Mammary epithelial cell (primary cell): ENCODE measurements at regions not wholly inside any gene's neighbourhood (a gene's known extent, or its start where the extent isn't known, plus 50 kb on each side); places are given as distances from the start of the nearest gene placed in this dataset.

Experiments used
- CTCF ChIP-seq, 2 donors: IDR thresholded peaks in 1 of 2; conservative IDR thresholded peaks in 1 of 2; 2 replicates each; pipeline ENCODE4 v1.5.1; 2011 to 2012; ENCODE audit warnings: inconsistent platforms in 2 of 2, low read length in 2 of 2, mild to moderate bottlenecking in 2 of 2, control low read depth in 1 of 2, low read depth in 1 of 2; ENCODE audit not compliant: insufficient read depth in 1 of 2; ENCODE audit errors: extremely low read depth in 1 of 2
- EZH2 ChIP-seq: IDR thresholded peaks from 2 replicates; pipeline ENCODE4 v1.6.1; 2012; ENCODE audit warnings: low read length, inconsistent platforms, borderline replicate concordance

DNA sequence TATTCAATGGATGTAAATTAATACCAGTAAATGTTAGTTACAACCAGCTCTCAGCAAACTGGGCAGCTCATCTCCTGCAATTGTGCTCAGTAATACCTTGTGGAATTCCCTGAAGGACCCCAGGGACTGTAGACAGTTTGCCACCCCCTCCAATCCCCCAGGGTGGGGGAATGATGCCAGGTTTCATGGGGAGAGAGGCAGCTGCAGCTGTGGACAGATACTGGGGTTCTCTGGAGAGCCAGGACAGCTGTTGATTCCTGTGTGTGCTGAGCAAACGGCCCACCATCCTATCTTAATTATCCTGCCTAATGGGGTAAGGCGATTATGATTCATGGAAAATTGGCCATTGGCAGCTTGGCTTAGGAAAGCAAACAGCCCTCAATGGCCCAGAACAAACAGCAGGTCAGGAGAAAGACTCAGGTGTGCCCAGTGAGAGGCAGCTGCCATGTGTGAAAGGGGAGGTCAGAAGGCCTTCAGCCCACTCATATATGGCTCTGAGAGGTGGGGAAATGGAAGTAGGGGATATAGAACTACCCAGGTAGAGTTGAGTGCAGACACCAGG is 148.9 kb upstream of the CTTNBP2NL start:
- TF ChIP-seq CTCF (conservative IDR thresholded peaks at IDR 0.05 in 1 of 2, IDR thresholded peaks at IDR 0.05 in 1 of 2; ENCODE audit: extremely low read depth in 1 of 2, insufficient read depth in 1 of 2, low read depth in 1 of 2, low read length in 2 of 2) = no peak
- TF ChIP-seq EZH2 = no peak
